WTC11 (cell line): ENCODE measurements at regions not wholly inside any gene's neighbourhood (a gene's known extent, or its start where the extent isn't known, plus 50 kb on each side); places are given as distances from the start of the nearest gene placed in this dataset.

ENCODE experiments used
- ESRRA ChIP-seq: sonication (generic); formaldehyde crosslinking; IDR thresholded peaks from 2 replicates; pipeline ENCODE4 v1.8.1; 2022; ENCODE audit warnings: mild to moderate bottlenecking, missing genetic modification reagents, borderline replicate concordance
- FOXP1 ChIP-seq: sonication (generic); formaldehyde crosslinking; IDR thresholded peaks from 2 replicates; pipeline ENCODE4 v1.8.0; 2022; ENCODE audit warnings: missing genetic modification reagents, mild to moderate bottlenecking, moderate library complexity, borderline replicate concordance
- IRF2 ChIP-seq: sonication (generic); formaldehyde crosslinking; IDR thresholded peaks from 2 replicates; pipeline ENCODE4 v1.8.0; 2022; ENCODE audit warnings: low read depth, missing genetic modification reagents, borderline replicate concordance
- MXD4 ChIP-seq: fragments of 250-450 bp; sonication (Bioruptor Pico); IDR thresholded peaks from 2 replicates; pipeline ENCODE4 v1.8.0; 2021; ENCODE audit warnings: mild to moderate bottlenecking, moderate library complexity, borderline replicate concordance
- NFE2L1 ChIP-seq: sonication (generic); formaldehyde crosslinking; IDR thresholded peaks from 2 replicates; pipeline ENCODE4 v1.8.1; 2023; ENCODE audit warnings: missing genetic modification reagents
- RELA ChIP-seq: sonication (generic); formaldehyde crosslinking; IDR thresholded peaks from 2 replicates; pipeline ENCODE4 v1.8.1; 2022; ENCODE audit warnings: missing genetic modification reagents, mild to moderate bottlenecking, borderline replicate concordance
- SP1 ChIP-seq: sonication (generic); formaldehyde crosslinking; conservative IDR thresholded peaks from 2 replicates; pipeline ENCODE4 v1.8.1; 2022; ENCODE audit warnings: missing genetic modification reagents
- TP53 ChIP-seq: sonication (generic); formaldehyde crosslinking; IDR thresholded peaks from 2 replicates; pipeline ENCODE4 v1.8.1; 2023; ENCODE audit warnings: mild to moderate bottlenecking, missing genetic modification reagents
- TF ChIP-seq, protein P1 (sequence below): sonication (generic); formaldehyde crosslinking; IDR thresholded peaks from 2 replicates; pipeline ENCODE4 v1.8.0; 2022; ENCODE audit warnings: mild to moderate bottlenecking, missing genetic modification reagents
- TF ChIP-seq, protein P2 (sequence below): fragments of 200-600 bp; IDR thresholded peaks from 2 replicates; pipeline ENCODE4 v1.8.0; 2022; ENCODE audit warnings: antibody characterized with exemption
- TF ChIP-seq, protein P3 (sequence below): sonication (generic); formaldehyde crosslinking; IDR thresholded peaks from 2 replicates; pipeline ENCODE4 v1.8.1; 2023; ENCODE audit warnings: mild to moderate bottlenecking, missing genetic modification reagents, moderate library complexity
- TF ChIP-seq, protein P4 (sequence below): sonication (generic); formaldehyde crosslinking; IDR thresholded peaks from 2 replicates; pipeline ENCODE4 v1.8.0; 2022; ENCODE audit warnings: mild to moderate bottlenecking, missing genetic modification reagents

DNA sequence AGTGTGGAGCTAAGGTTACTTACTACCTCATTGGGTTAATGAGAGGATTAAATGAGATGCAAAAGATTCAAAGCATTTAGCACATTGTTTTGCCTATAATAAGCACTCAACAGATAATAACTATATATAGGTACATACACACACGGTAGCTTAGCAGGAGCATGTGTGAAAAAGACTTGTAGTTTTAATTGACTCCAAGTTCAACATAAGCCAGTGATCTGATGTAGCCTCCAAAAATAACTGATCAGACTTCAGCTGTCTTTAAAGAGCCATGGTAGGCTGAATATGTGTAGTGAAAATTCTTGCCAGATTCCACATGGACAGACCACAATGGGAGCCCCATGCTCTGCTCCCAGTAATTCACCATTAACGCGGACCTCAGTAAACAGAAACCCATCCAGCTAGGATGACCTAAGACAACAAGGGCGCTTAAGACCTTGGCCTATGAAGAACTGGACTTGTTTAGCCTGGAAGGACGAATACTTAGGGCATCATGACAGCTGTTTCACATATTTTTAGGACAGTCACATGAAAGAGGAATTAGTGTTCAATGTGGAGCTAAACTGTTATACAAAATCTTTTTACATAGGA is 115.1 kb upstream of the ZNF366 start:
- TF ChIP-seq, protein P1, sequence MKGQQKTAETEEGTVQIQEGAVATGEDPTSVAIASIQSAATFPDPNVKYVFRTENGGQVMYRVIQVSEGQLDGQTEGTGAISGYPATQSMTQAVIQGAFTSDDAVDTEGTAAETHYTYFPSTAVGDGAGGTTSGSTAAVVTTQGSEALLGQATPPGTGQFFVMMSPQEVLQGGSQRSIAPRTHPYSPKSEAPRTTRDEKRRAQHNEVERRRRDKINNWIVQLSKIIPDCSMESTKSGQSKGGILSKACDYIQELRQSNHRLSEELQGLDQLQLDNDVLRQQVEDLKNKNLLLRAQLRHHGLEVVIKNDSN: no peak
- TF ChIP-seq SP1 (CRISPR knock-in tag): no peak
- TF ChIP-seq, protein P2, sequence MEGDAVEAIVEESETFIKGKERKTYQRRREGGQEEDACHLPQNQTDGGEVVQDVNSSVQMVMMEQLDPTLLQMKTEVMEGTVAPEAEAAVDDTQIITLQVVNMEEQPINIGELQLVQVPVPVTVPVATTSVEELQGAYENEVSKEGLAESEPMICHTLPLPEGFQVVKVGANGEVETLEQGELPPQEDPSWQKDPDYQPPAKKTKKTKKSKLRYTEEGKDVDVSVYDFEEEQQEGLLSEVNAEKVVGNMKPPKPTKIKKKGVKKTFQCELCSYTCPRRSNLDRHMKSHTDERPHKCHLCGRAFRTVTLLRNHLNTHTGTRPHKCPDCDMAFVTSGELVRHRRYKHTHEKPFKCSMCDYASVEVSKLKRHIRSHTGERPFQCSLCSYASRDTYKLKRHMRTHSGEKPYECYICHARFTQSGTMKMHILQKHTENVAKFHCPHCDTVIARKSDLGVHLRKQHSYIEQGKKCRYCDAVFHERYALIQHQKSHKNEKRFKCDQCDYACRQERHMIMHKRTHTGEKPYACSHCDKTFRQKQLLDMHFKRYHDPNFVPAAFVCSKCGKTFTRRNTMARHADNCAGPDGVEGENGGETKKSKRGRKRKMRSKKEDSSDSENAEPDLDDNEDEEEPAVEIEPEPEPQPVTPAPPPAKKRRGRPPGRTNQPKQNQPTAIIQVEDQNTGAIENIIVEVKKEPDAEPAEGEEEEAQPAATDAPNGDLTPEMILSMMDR: no peak
- TF ChIP-seq, protein P3, sequence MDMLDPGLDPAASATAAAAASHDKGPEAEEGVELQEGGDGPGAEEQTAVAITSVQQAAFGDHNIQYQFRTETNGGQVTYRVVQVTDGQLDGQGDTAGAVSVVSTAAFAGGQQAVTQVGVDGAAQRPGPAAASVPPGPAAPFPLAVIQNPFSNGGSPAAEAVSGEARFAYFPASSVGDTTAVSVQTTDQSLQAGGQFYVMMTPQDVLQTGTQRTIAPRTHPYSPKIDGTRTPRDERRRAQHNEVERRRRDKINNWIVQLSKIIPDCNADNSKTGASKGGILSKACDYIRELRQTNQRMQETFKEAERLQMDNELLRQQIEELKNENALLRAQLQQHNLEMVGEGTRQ (CRISPR knock-in tag): no peak
- no peak for TF ChIP-seq TP53 (CRISPR knock-in tag)
- no peak for TF ChIP-seq IRF2 (CRISPR knock-in tag)
- TF ChIP-seq, protein P4, sequence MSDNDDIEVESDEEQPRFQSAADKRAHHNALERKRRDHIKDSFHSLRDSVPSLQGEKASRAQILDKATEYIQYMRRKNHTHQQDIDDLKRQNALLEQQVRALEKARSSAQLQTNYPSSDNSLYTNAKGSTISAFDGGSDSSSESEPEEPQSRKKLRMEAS (CRISPR knock-in tag): no peak
- no peak for TF ChIP-seq MXD4 (CRISPR knock-in tag)
- TF ChIP-seq NFE2L1 (CRISPR knock-in tag): no peak
- TF ChIP-seq FOXP1 (CRISPR knock-in tag): no peak
- TF ChIP-seq RELA: no peak
- no peak for TF ChIP-seq ESRRA
